ENCODE measurements at regions not wholly inside any gene's neighbourhood (a gene's known extent, or its start where the extent isn't known, plus 50 kb on each side); places are given as distances from the start of the nearest gene placed in this dataset.

- TF ChIP-seq CTCF (IDR thresholded peaks at IDR 0.05), result no peak
Measured at GRCh38 chr6:2522521-2522920, 228.2 kb downstream of the MYLK4 start.

- no peak for TF ChIP-seq CTCF (IDR thresholded peaks at IDR 0.05)
Measured at GRCh38 chr6:2517855-2518473, 232.8 kb downstream of the MYLK4 start.

GRCh38 chr6:2517401-2517800 is 233.3 kb downstream of the MYLK4 start:
- TF ChIP-seq CTCF (IDR thresholded peaks at IDR 0.05), result no peak

GRCh38 chr6:2516059-2516458 is 234.7 kb downstream of the MYLK4 start:
- no peak for TF ChIP-seq CTCF (IDR thresholded peaks at IDR 0.05)

GRCh38 chr6:2514965-2515543 is 235.7 kb downstream of the MYLK4 start:
- no peak for TF ChIP-seq CTCF (IDR thresholded peaks at IDR 0.05)

- no peak for TF ChIP-seq CTCF (IDR thresholded peaks at IDR 0.05)
Measured at GRCh38 chr6:2512802-2513201, 237.9 kb downstream of the MYLK4 start.

- TF ChIP-seq CTCF (IDR thresholded peaks at IDR 0.05), result no peak
Measured at GRCh38 chr6:2510316-2510715, 240.4 kb downstream of the MYLK4 start.

- no peak for TF ChIP-seq CTCF (IDR thresholded peaks at IDR 0.05)
Measured at GRCh38 chr6:2509711-2510110, 241.0 kb downstream of the MYLK4 start.

Data from LNCAP (cell line).